ENCODE measurements at regions not wholly inside any gene's neighbourhood (a gene's known extent, or its start where the extent isn't known, plus 50 kb on each side); places are given as distances from the start of the nearest gene placed in this dataset.

- TF ChIP-seq CTCF (conservative IDR thresholded peaks at IDR 0.05): no peak
- H3K27ac ChIP-seq: no peak overlapping the region
These were observed 177.5 kb downstream of the ANKRD50 start for GRCh38 chr4:124535003-124535402.

GRCh38 chr4:124536946-124537345, 175.6 kb downstream of the ANKRD50 start:
- TF ChIP-seq CTCF (conservative IDR thresholded peaks at IDR 0.05): no peak
- H3K27ac ChIP-seq: no peak overlapping the region

- no peak for TF ChIP-seq CTCF (conservative IDR thresholded peaks at IDR 0.05)
- H3K27ac ChIP-seq: no peak overlapping the region
These were observed 174.6 kb downstream of the ANKRD50 start for GRCh38 chr4:124537971-124538370.

- no peak for TF ChIP-seq CTCF (conservative IDR thresholded peaks at IDR 0.05)
- H3K27ac ChIP-seq: no peak overlapping the region
These were observed 172.5 kb downstream of the ANKRD50 start for GRCh38 chr4:124540014-124540413.

- H3K27ac ChIP-seq: no peak overlapping the region
- no peak for TF ChIP-seq CTCF (conservative IDR thresholded peaks at IDR 0.05)
These were observed 170.7 kb downstream of the ANKRD50 start for GRCh38 chr4:124541652-124542420.

GRCh38 chr4:124555959-124556358, 156.6 kb downstream of the ANKRD50 start:
- TF ChIP-seq CTCF (conservative IDR thresholded peaks at IDR 0.05): no peak
- H3K27ac ChIP-seq: no peak overlapping the region

- no peak for TF ChIP-seq CTCF (conservative IDR thresholded peaks at IDR 0.05)
- H3K27ac ChIP-seq: peak overlapping the region; percentile 58
These were observed 148.4 kb downstream of the ANKRD50 start for GRCh38 chr4:124564121-124564520.
